Ascending aorta (tissue), 2 donors: ENCODE measurements at regions not wholly inside any gene's neighbourhood (a gene's known extent, or its start where the extent isn't known, plus 50 kb on each side); places are given as distances from the start of the nearest gene placed in this dataset.

Experiments used
- DNase-seq, 2 donors: peaks; one replicate each; pipeline ENCODE4 v3.0.0-alpha.2; 2019; ENCODE audit warnings: low spot score in 2 of 2
- H3K27ac ChIP-seq, 2 donors: fragments of 200-600 bp; sonication (generic); one replicate each; pipeline ENCODE4 v1.5.1; 2016 to 2017; ENCODE audit warnings: mild to moderate bottlenecking in 1 of 2
- H3K27me3 ChIP-seq: fragments of 200-600 bp; sonication (generic); one replicate; pipeline ENCODE4 v1.5.1; 2017
- H3K36me3 ChIP-seq, 2 donors: fragments of 200-600 bp; sonication (generic); one replicate each; pipeline ENCODE4 v1.5.1; 2016
- H3K4me1 ChIP-seq, 2 donors: fragments of 200-600 bp; sonication (generic); one replicate each; pipeline ENCODE4 v1.5.1; 2016 to 2017; ENCODE audit warnings: mild to moderate bottlenecking in 1 of 2
- H3K4me3 ChIP-seq, 2 donors: fragments of 200-600 bp; sonication (generic); one replicate each; pipeline ENCODE4 v1.5.1; 2016 to 2017; ENCODE audit warnings: mild to moderate bottlenecking in 1 of 2
- H3K9me3 ChIP-seq, 2 donors: fragments of 200-600 bp; sonication (generic); one replicate each; pipeline ENCODE4 v1.5.1; 2016
- CTCF ChIP-seq, 3 experiments: fragments of 200-600 bp in 2 of 3; fragments of 450-650 bp in 1 of 3; sonication (generic) in 2 of 3; IDR thresholded peaks; one replicate each; pipeline ENCODE4 v1.5.1; 2016 to 2019; ENCODE audit warnings: antibody characterized with exemption in 3 of 3, mild to moderate bottlenecking in 1 of 3, moderate library complexity in 1 of 3
- intact Hi-C: fragments of 100-400 bp; cut with DNase I; formaldehyde crosslinking; loops from one replicate; pipeline ENCODE4 v1.15.1; 2023

GRCh38 chr10:21417172-21417712, 108.2 kb downstream of the SKIDA1 start:
- H3K27me3 ChIP-seq, result no peaks in the 10 kb centered on the region
- no peak for TF ChIP-seq CTCF (IDR thresholded peaks at IDR 0.05)
- no peaks in the 10 kb centered on the region for H3K36me3 ChIP-seq
- intact Hi-C loops, result no loop called here
- no peak for DNase-seq
- H3K9me3 ChIP-seq, result no peaks in the 10 kb centered on the region
- H3K4me3 ChIP-seq, result no peak overlapping the region
- H3K4me1 ChIP-seq, result no peaks in the 10 kb centered on the region
- no peak overlapping the region for H3K27ac ChIP-seq

- intact Hi-C loops, result no loop called here
- H3K27ac ChIP-seq, result no peak overlapping the region
- H3K4me1 ChIP-seq, result no peaks in the 10 kb centered on the region
- no peak for TF ChIP-seq CTCF (IDR thresholded peaks at IDR 0.05)
- H3K27me3 ChIP-seq, result no peaks in the 10 kb centered on the region
- no peaks in the 10 kb centered on the region for H3K9me3 ChIP-seq
- DNase-seq, result no peak
- H3K36me3 ChIP-seq, result no peaks in the 10 kb centered on the region
- H3K4me3 ChIP-seq, result no peak overlapping the region
Observed at GRCh38 chr10:21413680-21414079, 111.8 kb downstream of the SKIDA1 start.

- no peak for DNase-seq
- Histone ChIP-seq H3K27ac (no peak overlapping the region), H3K27me3 (no peaks in the 10 kb centered on the region), H3K4me1 (no peaks in the 10 kb centered on the region), H3K36me3 (no peaks in the 10 kb centered on the region), H3K4me3 (no peak overlapping the region), H3K9me3 (no peaks in the 10 kb centered on the region)
- intact Hi-C loops, result no loop called here
- TF ChIP-seq CTCF (IDR thresholded peaks at IDR 0.05), result no peak
Observed at GRCh38 chr10:21413268-21413667, 112.2 kb downstream of the SKIDA1 start.

GRCh38 chr10:21406595-21407193, 118.8 kb downstream of the SKIDA1 start:
- no peak for TF ChIP-seq CTCF (IDR thresholded peaks at IDR 0.05)
- intact Hi-C loops, result no loop called here
- Histone ChIP-seq H3K4me3 (no peak overlapping the region), H3K9me3 (no peaks in the 10 kb centered on the region), H3K36me3 (no peaks in the 10 kb centered on the region), H3K27ac (no peak overlapping the region), H3K27me3 (no peaks in the 10 kb centered on the region), H3K4me1 (no peaks in the 10 kb centered on the region)
- no peak for DNase-seq

- Histone ChIP-seq H3K27me3 (no peaks in the 10 kb centered on the region), H3K36me3 (no peaks in the 10 kb centered on the region), H3K4me1 (no peaks in the 10 kb centered on the region), H3K27ac (no peak overlapping the region), H3K4me3 (no peak overlapping the region), H3K9me3 (no peaks in the 10 kb centered on the region)
- no peak for DNase-seq
- intact Hi-C loops, result no loop called here
- TF ChIP-seq CTCF (IDR thresholded peaks at IDR 0.05), result no peak
Observed at GRCh38 chr10:21405981-21406380, 119.5 kb downstream of the SKIDA1 start.
